ENCODE measurements at regions not wholly inside any gene's neighbourhood (a gene's known extent, or its start where the extent isn't known, plus 50 kb on each side); places are given as distances from the start of the nearest gene placed in this dataset.

- POLR2A ChIA-PET (ENCODE audit: unreplicated experiment): no interaction called here
- ATAC-seq (no peak), DNase-seq (peak; percentile 63)
- H3K4me1 ChIP-seq (ENCODE audit: insufficient read depth, low read length): peaks cover 26% of the 10 kb centered on the region
- H3K9me3 ChIP-seq (ENCODE audit: low read length): no peaks in the 10 kb centered on the region
- H3K9me2 ChIP-seq (replicated peaks; ENCODE audit: low read length): no peaks in the 10 kb centered on the region
- no peaks in the 10 kb centered on the region for H3F3A ChIP-seq (ENCODE audit: low read length, unreplicated experiment)
- H4K20me1 ChIP-seq (ENCODE audit: low read length): no peaks in the 10 kb centered on the region
- H2AFZ ChIP-seq (ENCODE audit: low read length): no peak overlapping the region
- BruUV-seq (replicated peaks): no TSS peak
- no peak for TF ChIP-seq EZH2 (IDR thresholded peaks at IDR 0.05; ENCODE audit: low read length, unreplicated experiment)
- TF ChIP-seq EZH2phosphoT487 (IDR thresholded peaks at IDR 0.05; ENCODE audit: borderline replicate concordance, low read length): no peak
- TF ChIP-seq CTCF (conservative IDR thresholded peaks at IDR 0.05; ENCODE audit: low read depth, low read length): no peak
- H3K36me3 ChIP-seq (ENCODE audit: low read depth, low read length): no peaks in the 10 kb centered on the region
- no peaks in the 10 kb centered on the region for H3K27me3 ChIP-seq (ENCODE audit: low read length)
- H3K27ac ChIP-seq (ENCODE audit: low read length): peak overlapping the region; percentile 43
- H3K4me3 ChIP-seq (ENCODE audit: low read length): no peak overlapping the region
- no peak overlapping the region for H3K9ac ChIP-seq (ENCODE audit: low read length)
- intact Hi-C loops (cut with micrococcal nuclease): no loop called here
- no peaks in the 10 kb centered on the region for H3K79me2 ChIP-seq (ENCODE audit: low read length)
- H3K4me2 ChIP-seq (ENCODE audit: low read length): no peak overlapping the region
- CTCF ChIA-PET: no interaction called here
Measured at GRCh38 chr7:105002-105401, 87.4 kb upstream of the FAM20C start.

GRCh38 chr7:106356-106755 lies 86.0 kb upstream of the FAM20C start:
- H3K36me3 ChIP-seq (ENCODE audit: low read depth, low read length): no peaks in the 10 kb centered on the region
- no TSS peak for BruUV-seq (replicated peaks)
- no peaks in the 10 kb centered on the region for H3K27me3 ChIP-seq (ENCODE audit: low read length)
- intact Hi-C loops (cut with micrococcal nuclease): no loop called here
- H3K79me2 ChIP-seq (ENCODE audit: low read length): no peaks in the 10 kb centered on the region
- H3K9ac ChIP-seq (ENCODE audit: low read length): no peak overlapping the region
- H3K9me2 ChIP-seq (replicated peaks; ENCODE audit: low read length): no peaks in the 10 kb centered on the region
- peaks cover 12% of the 10 kb centered on the region for H3K4me1 ChIP-seq (ENCODE audit: insufficient read depth, low read length)
- TF ChIP-seq EZH2 (IDR thresholded peaks at IDR 0.05; ENCODE audit: low read length, unreplicated experiment): no peak
- no peak for TF ChIP-seq EZH2phosphoT487 (IDR thresholded peaks at IDR 0.05; ENCODE audit: borderline replicate concordance, low read length)
- TF ChIP-seq CTCF (conservative IDR thresholded peaks at IDR 0.05; ENCODE audit: low read depth, low read length): no peak
- H3K4me2 ChIP-seq (ENCODE audit: low read length): no peak overlapping the region
- H3F3A ChIP-seq (ENCODE audit: low read length, unreplicated experiment): no peaks in the 10 kb centered on the region
- no peak overlapping the region for H3K4me3 ChIP-seq (ENCODE audit: low read length)
- CTCF ChIA-PET: no interaction called here
- ATAC-seq (no peak), DNase-seq (no peak)
- H4K20me1 ChIP-seq (ENCODE audit: low read length): no peaks in the 10 kb centered on the region
- no peak overlapping the region for H3K27ac ChIP-seq (ENCODE audit: low read length)
- no peak overlapping the region for H2AFZ ChIP-seq (ENCODE audit: low read length)
- no peaks in the 10 kb centered on the region for H3K9me3 ChIP-seq (ENCODE audit: low read length)
- POLR2A ChIA-PET (ENCODE audit: unreplicated experiment): no interaction called here

DNA sequence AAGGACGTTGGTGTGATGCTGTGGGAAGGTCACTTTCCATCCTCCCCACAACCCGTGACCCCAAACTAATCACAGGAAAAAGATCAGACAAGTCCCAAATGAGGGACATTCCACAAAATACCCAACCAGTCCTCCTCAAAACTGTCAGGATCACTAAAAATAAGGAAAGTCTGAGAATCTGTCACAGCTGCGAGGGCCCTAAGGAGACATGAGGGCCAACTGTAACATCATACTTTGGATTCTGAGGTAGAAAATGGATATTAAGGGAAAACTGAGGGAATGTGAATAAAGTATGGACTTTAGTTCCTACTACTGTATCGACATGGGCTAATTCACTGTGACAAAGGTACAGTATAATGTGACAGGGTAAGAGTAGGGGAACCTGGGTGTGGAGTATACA lies 85.1 kb upstream of the FAM20C start:
- no peak for ATAC-seq
- intact Hi-C loops (cut with micrococcal nuclease): no loop called here

More for the DNA sequence above, 85.1 kb upstream of the FAM20C start:
- Histone ChIP-seq H3K27me3 (ENCODE audit: low read length) (no peaks in the 10 kb centered on the region), H3K36me3 (ENCODE audit: low read depth, low read length) (no peaks in the 10 kb centered on the region), H3K9me3 (ENCODE audit: low read length) (no peaks in the 10 kb centered on the region), H3F3A (ENCODE audit: low read length, unreplicated experiment) (no peaks in the 10 kb centered on the region), H3K27ac (ENCODE audit: low read length) (no peak overlapping the region), H3K4me1 (ENCODE audit: insufficient read depth, low read length) (peaks cover 4% of the 10 kb centered on the region), H3K9ac (ENCODE audit: low read length) (no peak overlapping the region), H2AFZ (ENCODE audit: low read length) (no peak overlapping the region), H3K4me2 (ENCODE audit: low read length) (no peak overlapping the region), H4K20me1 (ENCODE audit: low read length) (no peaks in the 10 kb centered on the region), H3K9me2 (replicated peaks; ENCODE audit: low read length) (no peaks in the 10 kb centered on the region), H3K4me3 (ENCODE audit: low read length) (no peak overlapping the region), H3K79me2 (ENCODE audit: low read length) (no peaks in the 10 kb centered on the region)
- no TSS peak for BruUV-seq (replicated peaks)
- TF ChIP-seq EZH2phosphoT487 (IDR thresholded peaks at IDR 0.05; ENCODE audit: borderline replicate concordance, low read length) (no peak), EZH2 (IDR thresholded peaks at IDR 0.05; ENCODE audit: low read length, unreplicated experiment) (no peak), CTCF (conservative IDR thresholded peaks at IDR 0.05; ENCODE audit: low read depth, low read length) (no peak)
- POLR2A ChIA-PET (ENCODE audit: unreplicated experiment): no interaction called here
- DNase-seq: no peak
- CTCF ChIA-PET: no interaction called here
